Fibroblast of pulmonary artery (primary cell): ENCODE measurements at regions not wholly inside any gene's neighbourhood (a gene's known extent, or its start where the extent isn't known, plus 50 kb on each side); places are given as distances from the start of the nearest gene placed in this dataset.
"Not testable (repeated sequence)": the region's sequence is repeated elsewhere in the genome, so short reads cannot be mapped to it uniquely, and the experiment has no call there.

Source experiments
- DNase-seq: peaks from one replicate; pipeline ENCODE4 v3.0.0-alpha.2; 2010; ENCODE audit warnings: low read depth
- H3K4me3 ChIP-seq: replicated peaks from 2 replicates; pipeline ENCODE4 v1.5.1; 2011; ENCODE audit warnings: low read depth, mild to moderate bottlenecking, control low read depth, low read length, moderate library complexity
- CTCF ChIP-seq: IDR thresholded peaks from 2 replicates; pipeline ENCODE4 v1.5.1; 2011; ENCODE audit warnings: mild to moderate bottlenecking, control low read depth, low read length, inconsistent platforms; ENCODE audit errors: missing control alignments

GRCh38 chrX:66756717-66757116, 117.8 kb upstream of the EDA2R start:
- no peak for DNase-seq
- H3K4me3 ChIP-seq, result no peak overlapping the region
- TF ChIP-seq CTCF, result no peak

GRCh38 chrX:66751136-66751782, 112.4 kb upstream of the EDA2R start:
- H3K4me3 ChIP-seq, result no peak overlapping the region
- no peak for TF ChIP-seq CTCF
- no peak for DNase-seq

- DNase-seq, H3K4me3 ChIP-seq: not testable (repeated sequence)
Measured at GRCh38 chrX:66744519-66744918, 105.6 kb upstream of the EDA2R start.

GRCh38 chrX:66731398-66731797, 92.5 kb upstream of the EDA2R start:
- peak; percentile 38 for TF ChIP-seq CTCF
- peak; percentile 68 for DNase-seq
- H3K4me3 ChIP-seq, result no peak overlapping the region

GRCh38 chrX:66728818-66729271, 90.0 kb upstream of the EDA2R start:
- TF ChIP-seq CTCF, result peak; percentile 48
- peak; percentile 76 for DNase-seq
- peak overlapping the region; percentile 64 for H3K4me3 ChIP-seq

- peak; percentile 0 for DNase-seq
- no peak overlapping the region for H3K4me3 ChIP-seq
- TF ChIP-seq CTCF, result no peak
Measured at GRCh38 chrX:66717926-66718325, 79.0 kb upstream of the EDA2R start.

- TF ChIP-seq CTCF, result no peak
- DNase-seq, result no peak
- no peak overlapping the region for H3K4me3 ChIP-seq
Measured at GRCh38 chrX:66698273-66699204, 59.7 kb upstream of the EDA2R start.

- DNase-seq, H3K4me3 ChIP-seq: not testable (repeated sequence)
Measured at GRCh38 chrX:66692512-66692911, 53.6 kb upstream of the EDA2R start.
